ENCODE measurements at regions not wholly inside any gene's neighbourhood (a gene's known extent, or its start where the extent isn't known, plus 50 kb on each side); places are given as distances from the start of the nearest gene placed in this dataset.
"Not testable (repeated sequence)": the region's sequence is repeated elsewhere in the genome, so short reads cannot be mapped to it uniquely, and the experiment has no call there.

DNA sequence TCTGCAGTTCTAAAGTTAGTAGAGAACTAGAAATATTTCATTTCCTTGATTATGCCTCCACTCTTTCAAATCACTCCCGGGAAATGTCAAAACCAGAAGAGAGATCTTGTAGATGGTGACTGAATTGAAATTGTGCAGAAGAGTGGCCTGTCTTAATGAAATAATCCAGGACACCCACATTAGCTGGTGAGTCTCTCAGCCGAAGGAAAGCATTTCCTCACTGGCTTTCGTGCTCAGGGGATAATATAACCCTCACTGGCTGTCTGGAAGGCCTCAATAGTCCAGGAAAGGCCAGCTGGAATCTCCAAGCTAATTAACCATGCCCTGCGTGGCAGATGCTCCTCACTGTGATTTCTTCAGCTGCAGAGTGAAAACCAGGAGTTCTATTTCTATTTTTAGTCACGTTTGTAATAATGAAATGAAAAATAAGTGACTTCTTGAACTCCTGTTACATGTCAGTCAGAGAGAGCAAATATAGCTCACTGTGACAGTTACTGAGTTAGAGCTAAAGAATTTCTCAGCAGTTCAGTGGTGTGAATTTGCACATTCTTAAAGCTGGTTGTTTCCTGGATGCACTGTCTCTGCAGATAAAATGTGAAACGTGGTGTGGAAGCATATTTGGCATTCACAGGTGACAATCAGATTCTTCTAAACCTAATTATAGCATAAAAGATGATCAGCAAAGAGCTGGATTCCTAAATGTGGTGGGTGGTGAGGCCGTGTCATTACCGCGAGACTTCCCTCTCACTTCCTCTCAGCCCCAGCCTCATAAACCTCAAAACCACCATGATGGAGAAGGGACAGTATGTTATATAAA is 211.7 kb downstream of the LMBRD1 start:
- TF ChIP-seq PAX5 (IDR thresholded peaks at IDR 0.05; ENCODE audit: insufficient read depth, low read length, severe bottlenecking) (no peak), SPI1 (IDR thresholded peaks at IDR 0.05; ENCODE audit: low read depth, low read length) (peak; percentile 96), POLR2AphosphoS5 (IDR thresholded peaks at IDR 0.05; ENCODE audit: low read depth, low read length) (no peak), TAF1 (IDR thresholded peaks at IDR 0.05; ENCODE audit: low read depth, low read length) (no peak)
- peak; percentile 27 for DNase-seq (ENCODE audit: insufficient read length, low spot score)
- peak; percentile 91 for FAIRE-seq

DNA sequence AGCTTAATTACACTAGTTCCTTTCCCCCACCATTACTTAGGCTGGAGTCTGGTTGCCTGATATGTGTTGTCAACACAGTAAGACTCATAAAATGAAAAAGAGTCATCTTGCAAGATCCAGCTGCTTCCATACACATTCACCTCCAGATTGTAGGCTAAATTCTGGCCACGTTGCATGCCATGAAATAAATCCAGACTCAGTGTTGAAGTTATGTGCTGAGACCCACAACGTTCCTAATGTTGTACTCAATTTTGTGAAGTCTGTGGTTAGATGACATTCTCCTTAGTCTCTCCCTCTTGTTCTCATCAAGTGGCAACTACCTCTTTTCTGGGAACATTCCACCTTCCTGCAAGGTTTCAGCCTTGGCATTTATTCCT is 212.3 kb downstream of the LMBRD1 start:
- peak; percentile 63 for FAIRE-seq
- no peak for TF ChIP-seq TAF1 (IDR thresholded peaks at IDR 0.05; ENCODE audit: low read depth, low read length)
- TF ChIP-seq POLR2AphosphoS5 (IDR thresholded peaks at IDR 0.05; ENCODE audit: low read depth, low read length), result no peak
- no peak for TF ChIP-seq POLR2A (IDR thresholded peaks at IDR 0.05; ENCODE audit: low read depth, low read length)
- no peak for TF ChIP-seq POU2F2 (IDR thresholded peaks at IDR 0.05; ENCODE audit: low read depth, low read length)
- no peak for TF ChIP-seq SPI1 (IDR thresholded peaks at IDR 0.05; ENCODE audit: low read depth, low read length)
- no peak for TF ChIP-seq PAX5 (IDR thresholded peaks at IDR 0.05; ENCODE audit: insufficient read depth, low read length, severe bottlenecking)
- DNase-seq (ENCODE audit: insufficient read length, low spot score), result no peak

DNA sequence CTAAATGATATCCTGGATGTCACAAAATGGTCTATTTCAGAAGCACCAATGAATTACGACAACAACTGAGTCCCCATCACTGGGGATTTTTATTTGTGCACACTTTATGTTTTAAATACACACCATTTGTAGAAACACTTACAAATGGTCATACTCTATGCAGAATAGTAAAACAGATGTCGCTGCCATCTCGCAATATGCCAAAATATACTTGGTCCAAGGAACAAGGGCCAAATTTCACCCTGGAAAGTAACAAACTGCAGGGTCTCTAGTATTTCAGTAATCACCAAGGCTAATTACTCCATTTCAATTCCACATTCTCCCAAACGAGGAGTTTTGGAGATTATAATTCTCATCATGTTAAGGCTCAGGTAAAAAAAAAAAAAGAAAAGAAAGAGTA is 215.2 kb downstream of the LMBRD1 start:
- TF ChIP-seq SPI1 (IDR thresholded peaks at IDR 0.05; ENCODE audit: low read depth, low read length) (no peak), POU2F2 (IDR thresholded peaks at IDR 0.05; ENCODE audit: low read depth, low read length) (no peak), POLR2AphosphoS5 (IDR thresholded peaks at IDR 0.05; ENCODE audit: low read depth, low read length) (no peak), TAF1 (IDR thresholded peaks at IDR 0.05; ENCODE audit: low read depth, low read length) (no peak), PAX5 (IDR thresholded peaks at IDR 0.05; ENCODE audit: insufficient read depth, low read length, severe bottlenecking) (no peak), POLR2A (IDR thresholded peaks at IDR 0.05; ENCODE audit: low read depth, low read length) (no peak)
- DNase-seq (ENCODE audit: insufficient read length, low spot score) (no peak), FAIRE-seq (no peak)

DNA sequence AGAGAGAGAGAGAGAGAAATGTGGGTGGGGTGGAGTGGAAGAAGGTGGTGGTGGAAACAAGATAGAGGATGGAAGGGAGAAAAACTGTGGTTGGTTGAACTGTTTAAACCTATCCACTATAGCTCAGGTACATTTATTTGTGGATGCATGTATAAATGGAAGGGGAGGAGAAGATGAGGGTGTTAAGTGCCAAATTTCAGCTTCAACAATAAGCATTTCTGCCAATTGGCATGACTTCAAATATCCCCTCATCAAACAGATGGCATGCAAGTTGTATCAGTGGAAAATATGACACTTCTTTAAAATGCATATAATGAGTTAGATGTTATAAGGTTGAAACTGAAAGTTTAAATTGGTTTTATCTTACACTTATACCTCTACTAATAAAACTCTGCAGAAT is 216.1 kb downstream of the LMBRD1 start:
- TF ChIP-seq TAF1 (IDR thresholded peaks at IDR 0.05; ENCODE audit: low read depth, low read length) (no peak), POLR2AphosphoS5 (IDR thresholded peaks at IDR 0.05; ENCODE audit: low read depth, low read length) (no peak), POLR2A (IDR thresholded peaks at IDR 0.05; ENCODE audit: low read depth, low read length) (no peak), POU2F2 (IDR thresholded peaks at IDR 0.05; ENCODE audit: low read depth, low read length) (no peak), SPI1 (IDR thresholded peaks at IDR 0.05; ENCODE audit: low read depth, low read length) (no peak), PAX5 (IDR thresholded peaks at IDR 0.05; ENCODE audit: insufficient read depth, low read length, severe bottlenecking) (no peak)
- no peak for DNase-seq (ENCODE audit: insufficient read length, low spot score)
- no peak for FAIRE-seq

DNA sequence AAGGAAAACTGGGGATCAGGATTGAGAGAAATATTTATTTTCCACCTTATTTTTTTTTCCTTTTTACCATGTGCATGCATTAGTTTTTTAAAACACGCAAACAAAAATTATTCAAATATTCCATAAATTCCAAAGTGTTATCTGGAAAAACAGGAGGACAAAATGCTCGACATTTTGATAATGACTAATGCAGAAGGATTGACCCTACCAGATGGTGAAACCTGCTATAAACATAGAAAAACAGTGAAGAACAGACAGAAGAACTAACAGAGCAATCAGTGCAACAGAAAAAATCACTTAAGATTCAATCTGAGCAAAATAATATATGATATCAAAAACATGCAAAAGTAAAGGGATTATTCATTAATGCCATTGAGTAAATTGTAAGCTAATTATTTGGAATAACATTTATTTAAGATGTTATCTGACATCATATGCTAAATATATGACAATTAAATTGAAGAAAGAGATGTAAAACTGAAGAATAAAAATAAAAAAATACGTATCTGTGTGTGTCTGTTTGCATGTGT is 218.4 kb downstream of the LMBRD1 start:
- TF ChIP-seq PAX5 (IDR thresholded peaks at IDR 0.05; ENCODE audit: insufficient read depth, low read length, severe bottlenecking) (no peak), POU2F2 (IDR thresholded peaks at IDR 0.05; ENCODE audit: low read depth, low read length) (no peak)
- no peak for FAIRE-seq
- DNase-seq (ENCODE audit: insufficient read length, low spot score), result no peak

DNA sequence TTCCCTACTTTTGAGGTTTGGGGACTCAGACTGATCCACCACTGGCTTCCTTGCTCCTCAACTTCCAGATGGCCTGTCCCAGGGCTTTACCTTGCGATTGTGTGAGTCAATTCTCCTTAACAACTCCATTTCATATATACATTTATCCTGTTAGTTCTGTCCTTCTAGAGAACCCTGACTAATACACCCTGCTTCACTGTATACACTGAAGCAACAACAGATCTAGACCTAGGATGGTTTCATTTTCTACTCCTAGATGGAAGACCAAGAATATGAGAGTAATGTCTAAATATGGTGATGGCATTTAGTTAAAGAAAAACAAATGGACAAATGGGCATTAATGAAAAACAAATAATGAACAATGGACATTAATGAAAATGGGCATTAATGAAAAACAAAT is 225.6 kb downstream of the LMBRD1 start:
- no peak for TF ChIP-seq POLR2AphosphoS5 (IDR thresholded peaks at IDR 0.05; ENCODE audit: low read depth, low read length)
- no peak for TF ChIP-seq SPI1 (IDR thresholded peaks at IDR 0.05; ENCODE audit: low read depth, low read length)
- no peak for TF ChIP-seq POU2F2 (IDR thresholded peaks at IDR 0.05; ENCODE audit: low read depth, low read length)
- no peak for TF ChIP-seq PAX5 (IDR thresholded peaks at IDR 0.05; ENCODE audit: insufficient read depth, low read length, severe bottlenecking)
- no peak for TF ChIP-seq TAF1 (IDR thresholded peaks at IDR 0.05; ENCODE audit: low read depth, low read length)
- no peak for TF ChIP-seq POLR2A (IDR thresholded peaks at IDR 0.05; ENCODE audit: low read depth, low read length)
- FAIRE-seq (peak; percentile 35), DNase-seq (ENCODE audit: insufficient read length, low spot score) (no peak)

DNA sequence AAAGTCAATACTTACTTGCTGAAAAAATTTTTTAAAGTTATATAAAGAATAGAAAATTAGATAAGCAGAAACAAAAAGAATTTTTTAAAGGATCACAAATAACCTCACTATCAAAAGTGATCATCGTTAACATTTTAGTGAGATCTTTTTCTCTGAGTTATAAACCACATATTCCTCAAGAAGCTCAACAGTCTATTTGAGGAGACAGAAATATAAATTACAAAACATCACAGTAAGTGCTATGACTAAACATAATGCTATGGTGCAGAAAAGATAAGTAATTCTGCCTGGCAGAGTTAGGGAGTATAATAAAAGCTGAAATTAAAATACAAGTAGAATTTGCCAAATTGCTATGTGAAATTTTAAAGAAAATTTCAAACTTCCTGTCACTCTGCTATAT is 226.7 kb downstream of the LMBRD1 start:
- TF ChIP-seq POLR2A (IDR thresholded peaks at IDR 0.05; ENCODE audit: low read depth, low read length) (no peak), TAF1 (IDR thresholded peaks at IDR 0.05; ENCODE audit: low read depth, low read length) (no peak), POU2F2 (IDR thresholded peaks at IDR 0.05; ENCODE audit: low read depth, low read length) (no peak), SPI1 (IDR thresholded peaks at IDR 0.05; ENCODE audit: low read depth, low read length) (no peak)
- DNase-seq (ENCODE audit: insufficient read length, low spot score) (no peak), FAIRE-seq (no peak)

DNA sequence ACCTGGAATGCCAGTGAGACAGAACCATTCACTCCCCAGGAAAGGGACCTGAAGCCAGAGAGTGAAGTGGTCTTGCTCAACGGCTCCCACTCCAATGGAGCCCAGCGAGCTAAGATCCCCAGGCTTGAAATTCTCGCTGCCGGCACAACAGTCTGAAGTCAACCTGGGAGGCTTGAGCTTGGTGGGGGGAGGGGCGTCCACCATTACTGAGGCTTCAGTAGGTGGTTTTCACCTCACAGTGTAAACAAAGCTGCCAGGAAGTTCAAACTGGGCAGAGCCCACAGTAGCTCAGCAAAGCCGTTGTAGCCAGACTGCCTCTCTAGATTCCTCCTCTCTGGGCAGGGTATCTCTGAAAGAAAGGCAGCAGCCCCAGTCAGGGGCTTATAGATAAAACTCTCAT is 236.2 kb downstream of the LMBRD1 start:
- not testable (repeated sequence) for FAIRE-seq; DNase-seq (ENCODE audit: insufficient read length, low spot score)

DNA sequence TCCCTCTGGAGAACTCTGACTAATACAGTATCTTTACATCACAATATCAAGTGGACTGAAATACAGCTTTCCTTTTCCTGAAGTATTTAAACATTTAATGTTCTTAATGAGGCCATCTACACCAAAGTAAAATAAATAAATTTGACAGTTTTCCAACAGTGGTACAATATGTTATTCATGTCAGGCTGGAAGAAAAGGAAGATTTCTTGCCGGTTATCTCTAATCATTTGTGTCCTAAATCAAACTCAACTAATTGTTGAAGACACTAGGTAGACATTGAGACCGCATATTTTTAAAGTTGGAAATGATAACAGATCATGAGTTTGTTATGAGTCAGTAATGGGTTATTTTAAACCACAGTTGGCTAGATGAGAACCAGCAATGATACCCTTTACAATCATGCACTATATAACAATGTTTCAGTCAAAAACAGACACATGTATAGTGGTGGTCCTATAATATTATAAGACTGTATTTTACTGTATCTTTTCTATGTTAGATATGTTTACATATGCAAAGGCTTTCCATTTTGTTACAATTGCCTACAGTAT is 241.6 kb downstream of the LMBRD1 start:
- FAIRE-seq (no peak), DNase-seq (ENCODE audit: insufficient read length, low spot score) (no peak)
- TF ChIP-seq SPI1 (IDR thresholded peaks at IDR 0.05; ENCODE audit: low read depth, low read length), result no peak
- TF ChIP-seq TAF1 (IDR thresholded peaks at IDR 0.05; ENCODE audit: low read depth, low read length), result no peak
- no peak for TF ChIP-seq POLR2AphosphoS5 (IDR thresholded peaks at IDR 0.05; ENCODE audit: low read depth, low read length)
- no peak for TF ChIP-seq PAX5 (IDR thresholded peaks at IDR 0.05; ENCODE audit: insufficient read depth, low read length, severe bottlenecking)
- TF ChIP-seq POU2F2 (IDR thresholded peaks at IDR 0.05; ENCODE audit: low read depth, low read length), result no peak
- TF ChIP-seq POLR2A (IDR thresholded peaks at IDR 0.05; ENCODE audit: low read depth, low read length), result no peak

DNA sequence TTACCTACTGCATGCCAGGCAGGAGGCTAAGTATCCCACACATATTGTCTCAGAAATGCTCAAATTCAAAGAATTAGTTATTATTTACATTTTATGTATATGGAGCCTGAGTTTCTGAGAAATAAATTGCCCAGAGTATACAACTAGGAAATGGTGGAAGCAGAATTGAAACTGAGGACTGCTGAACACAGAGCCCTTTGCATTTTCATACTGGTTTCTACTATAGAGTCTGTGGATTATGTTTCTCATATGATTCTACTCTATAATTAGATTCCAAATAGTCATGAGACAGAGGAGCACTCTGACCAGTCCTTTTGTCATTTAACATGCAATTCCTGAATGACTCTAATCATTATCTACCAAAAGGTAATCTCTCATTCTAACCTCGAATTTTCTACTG is 254.3 kb downstream of the LMBRD1 start:
- no peak for FAIRE-seq
- no peak for DNase-seq (ENCODE audit: insufficient read length, low spot score)
- TF ChIP-seq POU2F2 (IDR thresholded peaks at IDR 0.05; ENCODE audit: low read depth, low read length) (no peak), POLR2A (IDR thresholded peaks at IDR 0.05; ENCODE audit: low read depth, low read length) (no peak), TAF1 (IDR thresholded peaks at IDR 0.05; ENCODE audit: low read depth, low read length) (no peak), SPI1 (IDR thresholded peaks at IDR 0.05; ENCODE audit: low read depth, low read length) (peak; percentile 56; the same call in 1 of the 2 replicates)
